ENCODE measurements at regions not wholly inside any gene's neighbourhood (a gene's known extent, or its start where the extent isn't known, plus 50 kb on each side); places are given as distances from the start of the nearest gene placed in this dataset.
A peak's percentile ranks its signal among the peaks of the same experiment; 100 is the strongest.

GRCh38 chr11:116215471-116216113 is 557.2 kb downstream of the BUD13 start:
- TF ChIP-seq CTCF (IDR thresholded peaks at IDR 0.05; ENCODE audit: partially characterized antibody, unreplicated experiment) = peak; percentile 37
- Mint-ChIP-seq H3K4me3 (ENCODE audit: unreplicated experiment) (no peak overlapping the region), H3K27ac (ENCODE audit: unreplicated experiment) (no peak overlapping the region), H3K4me1 (ENCODE audit: low read depth, unreplicated experiment) (peaks cover 11% of the 10 kb centered on the region), H3K27me3 (ENCODE audit: unreplicated experiment) (no peaks in the 10 kb centered on the region), H3K9me3 (ENCODE audit: unreplicated experiment) (no peaks in the 10 kb centered on the region), H3K36me3 (ENCODE audit: unreplicated experiment) (peaks cover 14% of the 10 kb centered on the region)
- DNase-seq = no peak

- DNase-seq = no peak
- Mint-ChIP-seq H3K36me3 (ENCODE audit: unreplicated experiment) (no peaks in the 10 kb centered on the region), H3K4me1 (ENCODE audit: low read depth, unreplicated experiment) (peaks cover 13% of the 10 kb centered on the region), H3K4me3 (ENCODE audit: unreplicated experiment) (no peak overlapping the region), H3K27ac (ENCODE audit: unreplicated experiment) (no peak overlapping the region), H3K9me3 (ENCODE audit: unreplicated experiment) (peaks cover 4% of the 10 kb centered on the region), H3K27me3 (ENCODE audit: unreplicated experiment) (peaks cover 3% of the 10 kb centered on the region)
- no peak for TF ChIP-seq CTCF (IDR thresholded peaks at IDR 0.05; ENCODE audit: partially characterized antibody, unreplicated experiment)
Measured at GRCh38 chr11:116211147-116211546, 561.6 kb downstream of the BUD13 start.

- no peaks in the 10 kb centered on the region for H3K36me3 Mint-ChIP-seq (ENCODE audit: unreplicated experiment)
- peaks cover 3% of the 10 kb centered on the region for H3K27me3 Mint-ChIP-seq (ENCODE audit: unreplicated experiment)
- no peak overlapping the region for H3K4me3 Mint-ChIP-seq (ENCODE audit: unreplicated experiment)
- no peak overlapping the region for H3K27ac Mint-ChIP-seq (ENCODE audit: unreplicated experiment)
- peaks cover 15% of the 10 kb centered on the region for H3K4me1 Mint-ChIP-seq (ENCODE audit: low read depth, unreplicated experiment)
- peaks cover 4% of the 10 kb centered on the region for H3K9me3 Mint-ChIP-seq (ENCODE audit: unreplicated experiment)
- no peak for TF ChIP-seq CTCF (IDR thresholded peaks at IDR 0.05; ENCODE audit: partially characterized antibody, unreplicated experiment)
- DNase-seq = no peak
Measured at GRCh38 chr11:116210663-116211062, 562.1 kb downstream of the BUD13 start.

GRCh38 chr11:116209255-116209654 is 563.5 kb downstream of the BUD13 start:
- Mint-ChIP-seq H3K27ac (ENCODE audit: unreplicated experiment) (no peak overlapping the region), H3K4me3 (ENCODE audit: unreplicated experiment) (no peak overlapping the region)

More at GRCh38 chr11:116209255-116209654, 563.5 kb downstream of the BUD13 start:
- TF ChIP-seq CTCF (IDR thresholded peaks at IDR 0.05; ENCODE audit: partially characterized antibody, unreplicated experiment) = no peak
- H3K4me1 Mint-ChIP-seq (ENCODE audit: low read depth, unreplicated experiment) = peaks cover 24% of the 10 kb centered on the region
- no peak for DNase-seq
- H3K36me3 Mint-ChIP-seq (ENCODE audit: unreplicated experiment) = no peaks in the 10 kb centered on the region
- H3K27me3 Mint-ChIP-seq (ENCODE audit: unreplicated experiment) = peaks cover 3% of the 10 kb centered on the region
- H3K9me3 Mint-ChIP-seq (ENCODE audit: unreplicated experiment) = peaks cover 4% of the 10 kb centered on the region
